GM19043 (cell line): ENCODE measurements at regions not wholly inside any gene's neighbourhood (a gene's known extent, or its start where the extent isn't known, plus 50 kb on each side); places are given as distances from the start of the nearest gene placed in this dataset.
"Not testable (repeated sequence)": the region's sequence is repeated elsewhere in the genome, so short reads cannot be mapped to it uniquely, and the experiment has no call there.

Experiments
- ATAC-seq: cut with Tn5 transposase; IDR thresholded peaks from one replicate; pipeline ENCODE4 v1.9.1; 2021; ENCODE audit warnings: low read depth; ENCODE audit not compliant: unreplicated experiment

- no peak for ATAC-seq
Measured at GRCh38 chr3:7982126-7982525, 519.5 kb upstream of the LMCD1 start.

GRCh38 chr3:7999384-7999783 lies 502.2 kb upstream of the LMCD1 start:
- no peak for ATAC-seq

GRCh38 chr3:8001307-8001706 lies 500.3 kb upstream of the LMCD1 start:
- no peak for ATAC-seq

- no peak for ATAC-seq
Measured at GRCh38 chr3:8001712-8002111, 499.9 kb upstream of the LMCD1 start.

- ATAC-seq, result no peak
Measured at GRCh38 chr3:8011902-8012301, 489.7 kb upstream of the LMCD1 start.

GRCh38 chr3:8020047-8020841 lies 481.4 kb upstream of the LMCD1 start:
- ATAC-seq, result no peak

- ATAC-seq, result no peak
Measured at GRCh38 chr3:8027954-8028353, 473.7 kb upstream of the LMCD1 start.

GRCh38 chr3:8050283-8050682 lies 451.3 kb upstream of the LMCD1 start:
- ATAC-seq, result no peak

- ATAC-seq, result no peak
Measured at GRCh38 chr3:8052659-8053058, 449.0 kb upstream of the LMCD1 start.

GRCh38 chr3:8068135-8068534 lies 433.5 kb upstream of the LMCD1 start:
- not testable (repeated sequence) for ATAC-seq

GRCh38 chr3:8069471-8069870 lies 432.2 kb upstream of the LMCD1 start:
- no peak for ATAC-seq

GRCh38 chr3:8070011-8070410 lies 431.6 kb upstream of the LMCD1 start:
- no peak for ATAC-seq

- not testable (repeated sequence) for ATAC-seq
Measured at GRCh38 chr3:8074740-8075139, 426.9 kb upstream of the LMCD1 start.

- ATAC-seq, result no peak
Measured at GRCh38 chr3:8077126-8077525, 424.5 kb upstream of the LMCD1 start.

- no peak for ATAC-seq
Measured at GRCh38 chr3:8080464-8080863, 421.2 kb upstream of the LMCD1 start.

GRCh38 chr3:8085498-8085897 lies 416.1 kb upstream of the LMCD1 start:
- no peak for ATAC-seq

GRCh38 chr3:8087951-8088350 lies 413.7 kb upstream of the LMCD1 start:
- no peak for ATAC-seq

GRCh38 chr3:8094415-8094814 lies 407.2 kb upstream of the LMCD1 start:
- ATAC-seq, result no peak

- no peak for ATAC-seq
Measured at GRCh38 chr3:8095724-8096123, 405.9 kb upstream of the LMCD1 start.

- no peak for ATAC-seq
Measured at GRCh38 chr3:8097690-8098089, 403.9 kb upstream of the LMCD1 start.

- ATAC-seq, result peak; percentile 50
Measured at GRCh38 chr3:8103954-8104353, 397.7 kb upstream of the LMCD1 start.

- ATAC-seq, result no peak
Measured at GRCh38 chr3:8106921-8107320, 394.7 kb upstream of the LMCD1 start.
